SK-N-SH treated with all-trans-retinoic acid at 6 μM for 48 hours (cell line): ENCODE measurements at regions not wholly inside any gene's neighbourhood (a gene's known extent, or its start where the extent isn't known, plus 50 kb on each side); places are given as distances from the start of the nearest gene placed in this dataset.

Experiments
- ATAC-seq: fragments of 200-7000 bp; cut with Tn5 transposase; 3 replicates; pipeline ENCODE4 v1.9.1; 2020; ENCODE audit warnings: mild to moderate bottlenecking, moderate library complexity
- ARNTL ChIP-seq: fragments of 450-650 bp; formaldehyde crosslinking; IDR thresholded peaks from 2 replicates; pipeline ENCODE4 v1.5.0; 2020; ENCODE audit warnings: low read depth, mild to moderate bottlenecking, moderate library complexity, borderline replicate concordance
- BACH2 ChIP-seq: fragments of 250-450 bp; sonication (Bioruptor Pico); IDR thresholded peaks from 2 replicates; pipeline ENCODE4 v1.9.0; 2021; ENCODE audit warnings: mild to moderate bottlenecking, borderline replicate concordance
- CREB5 ChIP-seq: fragments of 250-450 bp; sonication (Bioruptor Pico); IDR thresholded peaks from 2 replicates; pipeline ENCODE4 v1.5.1; 2020; ENCODE audit warnings: low read depth, mild to moderate bottlenecking, moderate library complexity
- CSDC2 ChIP-seq: fragments of 250-450 bp; sonication (Bioruptor Pico); IDR thresholded peaks from 2 replicates; pipeline ENCODE4 v1.5.0; 2020; ENCODE audit warnings: mild to moderate bottlenecking, moderate library complexity
- CSRNP3 ChIP-seq: fragments of 250-450 bp; sonication (Bioruptor Pico); IDR thresholded peaks from 2 replicates; pipeline ENCODE4 v1.5.1; 2021; ENCODE audit warnings: mild to moderate bottlenecking, moderate library complexity
- ESRRG ChIP-seq: fragments of 250-450 bp; sonication (Bioruptor Pico); IDR thresholded peaks from 2 replicates; pipeline ENCODE4 v1.6.1; 2021; ENCODE audit warnings: mild to moderate bottlenecking
- GLIS3 ChIP-seq: fragments of 250-450 bp; sonication (Bioruptor Pico); IDR thresholded peaks from 2 replicates; pipeline ENCODE4 v1.5.0; 2020; ENCODE audit warnings: mild to moderate bottlenecking, moderate library complexity
- ISL1 ChIP-seq: fragments of 250-450 bp; sonication (Bioruptor Pico); IDR thresholded peaks from 2 replicates; pipeline ENCODE4 v2.1.2; 2022; ENCODE audit warnings: mild to moderate bottlenecking, moderate library complexity
- OSR1 ChIP-seq: fragments of 250-450 bp; sonication (Bioruptor Pico); IDR thresholded peaks from 2 replicates; pipeline ENCODE4 v1.8.0; 2022; ENCODE audit warnings: moderate library complexity, mild to moderate bottlenecking, inconsistent platforms
- POU6F1 ChIP-seq: fragments of 250-450 bp; sonication (Bioruptor Pico); IDR thresholded peaks from 2 replicates; pipeline ENCODE4 v1.8.0; 2021; ENCODE audit warnings: low read depth, mild to moderate bottlenecking, moderate library complexity, borderline replicate concordance
- PPARA ChIP-seq: fragments of 250-450 bp; sonication (Bioruptor Pico); IDR thresholded peaks from 2 replicates; pipeline ENCODE4 v1.5.0; 2020; ENCODE audit warnings: mild to moderate bottlenecking, borderline replicate concordance
- RARB ChIP-seq: fragments of 250-450 bp; sonication (Bioruptor Pico); IDR thresholded peaks from 2 replicates; pipeline ENCODE4 v1.8.0; 2021; ENCODE audit warnings: mild to moderate bottlenecking, moderate library complexity
- SNAI2 ChIP-seq: fragments of 250-450 bp; sonication (Bioruptor Pico); IDR thresholded peaks from 2 replicates; pipeline ENCODE4 v1.5.0; 2020; ENCODE audit warnings: mild to moderate bottlenecking, moderate library complexity
- TCF4 ChIP-seq: fragments of 250-450 bp; sonication (Bioruptor Pico); IDR thresholded peaks from 2 replicates; pipeline ENCODE4 v1.8.0; 2021; ENCODE audit warnings: mild to moderate bottlenecking, moderate library complexity, borderline replicate concordance
- TOX ChIP-seq: fragments of 250-450 bp; sonication (Bioruptor Pico); IDR thresholded peaks from 2 replicates; pipeline ENCODE4 v1.8.0; 2021; ENCODE audit warnings: mild to moderate bottlenecking, moderate library complexity, borderline replicate concordance
- TSHZ2 ChIP-seq: fragments of 250-450 bp; sonication (Bioruptor Pico); IDR thresholded peaks from 2 replicates; pipeline ENCODE4 v1.5.0; 2020; ENCODE audit warnings: mild to moderate bottlenecking, moderate library complexity
- ZC3H10 ChIP-seq: fragments of 250-450 bp; sonication (Bioruptor Pico); IDR thresholded peaks from 2 replicates; pipeline ENCODE4 v1.5.1; 2021; ENCODE audit warnings: mild to moderate bottlenecking, moderate library complexity
- ZFP3 ChIP-seq: fragments of 250-450 bp; sonication (Bioruptor Pico); IDR thresholded peaks from 2 replicates; pipeline ENCODE4 v1.5.0; 2020; ENCODE audit warnings: mild to moderate bottlenecking, moderate library complexity
- ZFP30 ChIP-seq: fragments of 450-650 bp; formaldehyde crosslinking; IDR thresholded peaks from 2 replicates; pipeline ENCODE4 v1.5.0; 2022; ENCODE audit warnings: mild to moderate bottlenecking, moderate library complexity
- ZNF70 ChIP-seq: fragments of 450-650 bp; formaldehyde crosslinking; IDR thresholded peaks from 2 replicates; pipeline ENCODE4 v1.5.0; 2020; ENCODE audit warnings: mild to moderate bottlenecking, moderate library complexity
- ZNF8 ChIP-seq: fragments of 450-650 bp; formaldehyde crosslinking; IDR thresholded peaks from 2 replicates; pipeline ENCODE4 v1.5.0; 2020; ENCODE audit warnings: mild to moderate bottlenecking, moderate library complexity

- TF ChIP-seq ISL1 (CRISPR knock-in tag) (peak; percentile 62), ZC3H10 (CRISPR knock-in tag) (peak; percentile 62; the same call in 1 of the 2 replicates), ZNF8 (CRISPR knock-in tag) (no peak), ESRRG (CRISPR knock-in tag) (0 out of 2 replicates have a peak, but pooled peaks have one; percentile 32), TSHZ2 (CRISPR knock-in tag) (no peak), CSDC2 (CRISPR knock-in tag) (0 out of 2 replicates have a peak, but pooled peaks have one; percentile 46), SNAI2 (no peak; the same call in 1 of the 2 replicates), ZFP3 (peak; percentile 33; the same call in 1 of the 2 replicates)
- peak; percentile 98 for ATAC-seq
Observed at GRCh38 chr10:78255796-78256638, 222.4 kb downstream of the RPS24 start.

- no peak for TF ChIP-seq CSRNP3
- TF ChIP-seq GLIS3, result no peak
- no peak for TF ChIP-seq OSR1 (CRISPR knock-in tag)
- no peak for TF ChIP-seq ARNTL (CRISPR knock-in tag)
- no peak for TF ChIP-seq RARB (CRISPR knock-in tag)
- no peak for TF ChIP-seq TOX (CRISPR knock-in tag)
- TF ChIP-seq BACH2, result no peak
- no peak for TF ChIP-seq SNAI2
- TF ChIP-seq ZFP30 (CRISPR knock-in tag), result no peak
- TF ChIP-seq ZC3H10 (CRISPR knock-in tag), result no peak
- TF ChIP-seq ISL1 (CRISPR knock-in tag), result no peak
- TF ChIP-seq POU6F1 (CRISPR knock-in tag), result no peak
- no peak for ATAC-seq
Observed at GRCh38 chr10:78258323-78259030, 224.8 kb downstream of the RPS24 start.

GRCh38 chr10:78259391-78259790 lies 225.7 kb downstream of the RPS24 start:
- no peak for ATAC-seq
- TF ChIP-seq ESRRG (CRISPR knock-in tag) (no peak), ISL1 (CRISPR knock-in tag) (no peak), TCF4 (CRISPR knock-in tag) (no peak), OSR1 (CRISPR knock-in tag) (no peak), SNAI2 (no peak), ZC3H10 (CRISPR knock-in tag) (no peak)

- ATAC-seq, result no peak
- TF ChIP-seq CSDC2 (CRISPR knock-in tag) (0 out of 2 replicates have a peak, but pooled peaks have one; percentile 21), CSRNP3 (no peak), ZFP3 (peak; percentile 72; the same call in 1 of the 2 replicates), PPARA (no peak), ARNTL (CRISPR knock-in tag) (no peak), ISL1 (CRISPR knock-in tag) (peak; percentile 99), BACH2 (no peak), CREB5 (CRISPR knock-in tag) (no peak), ZNF70 (CRISPR knock-in tag) (no peak), GLIS3 (0 out of 2 replicates have a peak, but pooled peaks have one; percentile 70), POU6F1 (CRISPR knock-in tag) (no peak)
Observed at GRCh38 chr10:78260141-78260540, 226.5 kb downstream of the RPS24 start.
